PC-9 (cell line): ENCODE measurements at regions not wholly inside any gene's neighbourhood (a gene's known extent, or its start where the extent isn't known, plus 50 kb on each side); places are given as distances from the start of the nearest gene placed in this dataset.

Source experiments
- BruUV-seq: library from RNA; stranded (reverse); fragments of 400-500 nt; replicated peaks from 2 replicates; lab custom pipeline; 2021; lab: Mats Ljungman, UMichigan
- CTCF ChIA-PET: fragments of 300-600 bp; sonication (Branson Sonifier 250); formaldehyde crosslinking; loops from one replicate; lab custom pipeline; 2022; ENCODE audit warnings: antibody characterized with exemption; lab: Charles Lee
- POLR2A ChIA-PET: fragments of 300-600 bp; sonication (Branson Sonifier 250); formaldehyde crosslinking; loops from one replicate; lab custom pipeline; 2022; ENCODE audit warnings: antibody characterized with exemption; ENCODE audit not compliant: unreplicated experiment; lab: Charles Lee
- DNase-seq, 2 experiments: peaks; one replicate each; pipeline versions ENCODE4 v3.0.0 to v3.0.0-alpha.2; 2015 to 2022; ENCODE audit warnings: mixed read lengths in 1 of 2
- H2AFZ ChIP-seq: fragments of 200-600 bp; sonication (generic); 2 replicates; pipeline ENCODE4 v1.8.1; 2017; ENCODE audit warnings: antibody characterized with exemption
- H3F3A ChIP-seq: fragments of 200-600 bp; sonication (generic); 2 replicates; pipeline ENCODE4 v1.8.1; 2017; ENCODE audit warnings: antibody characterized with exemption, mild to moderate bottlenecking, low read depth; ENCODE audit not compliant: insufficient read depth
- H3K27ac ChIP-seq: fragments of 200-600 bp; sonication (generic); 2 replicates; pipeline ENCODE4 v1.6.1; 2016; ENCODE audit warnings: mixed run types
- H3K27me3 ChIP-seq: fragments of 200-600 bp; sonication (generic); 2 replicates; pipeline ENCODE4 v1.6.1; 2016; ENCODE audit warnings: low read depth, mixed run types; ENCODE audit not compliant: insufficient read depth
- H3K36me3 ChIP-seq: fragments of 200-600 bp; sonication (generic); 2 replicates; pipeline ENCODE4 v1.6.1; 2016; ENCODE audit warnings: low read depth, mixed run types
- H3K4me1 ChIP-seq: fragments of 200-600 bp; sonication (generic); replicated peaks from 2 replicates; pipeline ENCODE4 v1.6.1; 2016; ENCODE audit warnings: mixed run types; ENCODE audit not compliant: insufficient read depth
- H3K4me2 ChIP-seq: fragments of 200-600 bp; sonication (generic); 2 replicates; pipeline ENCODE4 v1.6.1; 2017; ENCODE audit warnings: mixed run types
- H3K4me3 ChIP-seq: fragments of 200-600 bp; sonication (generic); 2 replicates; pipeline ENCODE4 v1.6.1; 2016; ENCODE audit warnings: mixed run types
- H3K79me2 ChIP-seq: fragments of 200-600 bp; sonication (generic); 2 replicates; pipeline ENCODE4 v1.6.1; 2017; ENCODE audit warnings: low read depth, mixed run types
- H3K9me2 ChIP-seq: fragments of 200-600 bp; sonication (generic); 2 replicates; pipeline ENCODE4 v1.8.1; 2017; ENCODE audit warnings: mild to moderate bottlenecking; ENCODE audit not compliant: insufficient read depth
- H3K9me3 ChIP-seq: fragments of 200-600 bp; sonication (generic); 2 replicates; pipeline ENCODE4 v1.8.1; 2016; ENCODE audit warnings: low read depth; ENCODE audit not compliant: insufficient read depth
- H4K20me1 ChIP-seq: fragments of 200-600 bp; sonication (generic); 2 replicates; pipeline ENCODE4 v1.8.1; 2017; ENCODE audit not compliant: insufficient read depth
- EZH2 ChIP-seq: fragments of 200-600 bp; sonication (generic); IDR thresholded peaks from 2 replicates; pipeline ENCODE4 v1.8.0; 2017; ENCODE audit warnings: antibody characterized with exemption, low read depth
- intact Hi-C: fragments of 100-400 bp; cut with micrococcal nuclease; formaldehyde crosslinking; loops from one replicate; pipeline ENCODE4 v1.10.0; 2022; ENCODE audit not compliant: unreplicated experiment
- TF ChIP-seq, protein P1 (sequence below): fragments of 200-600 bp; sonication (generic); conservative IDR thresholded peaks from 2 replicates; pipeline ENCODE4 v1.6.1; 2017; ENCODE audit warnings: mixed run types, antibody characterized with exemption, mild to moderate bottlenecking, moderate library complexity

DNA sequence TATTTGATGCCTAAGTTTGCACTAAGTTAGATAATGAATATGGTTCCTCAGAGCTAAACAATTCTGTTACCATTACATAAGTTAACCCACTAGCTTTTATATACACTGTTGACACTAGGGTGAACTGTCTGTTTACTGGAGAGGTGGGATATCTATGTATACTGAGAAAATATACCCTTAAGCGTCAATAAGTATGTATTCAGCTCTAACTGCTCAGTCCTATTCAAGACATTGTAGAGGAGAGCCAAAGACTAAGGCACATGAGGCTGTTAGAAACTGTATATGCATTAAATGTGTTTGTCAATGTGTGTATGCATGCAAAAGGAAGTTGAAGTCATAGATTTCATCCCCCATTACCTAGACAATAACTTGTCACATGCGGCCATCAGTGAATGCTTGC lies 710.0 kb downstream of the TDRD15 start:
- Histone ChIP-seq H3K4me3 (no peak overlapping the region), H3K79me2 (no peaks in the 10 kb centered on the region), H2AFZ (no peak overlapping the region), H3K27me3 (no peaks in the 10 kb centered on the region), H3K4me1 (no peaks in the 10 kb centered on the region), H3F3A (no peaks in the 10 kb centered on the region), H3K36me3 (no peaks in the 10 kb centered on the region), H3K27ac (no peak overlapping the region), H3K9me2 (no peaks in the 10 kb centered on the region; the same call in 1 of the 2 replicates), H3K4me2 (no peak overlapping the region), H3K9me3 (no peaks in the 10 kb centered on the region), H4K20me1 (no peaks in the 10 kb centered on the region)
- TF ChIP-seq EZH2: no peak
- TF ChIP-seq, protein P1, sequence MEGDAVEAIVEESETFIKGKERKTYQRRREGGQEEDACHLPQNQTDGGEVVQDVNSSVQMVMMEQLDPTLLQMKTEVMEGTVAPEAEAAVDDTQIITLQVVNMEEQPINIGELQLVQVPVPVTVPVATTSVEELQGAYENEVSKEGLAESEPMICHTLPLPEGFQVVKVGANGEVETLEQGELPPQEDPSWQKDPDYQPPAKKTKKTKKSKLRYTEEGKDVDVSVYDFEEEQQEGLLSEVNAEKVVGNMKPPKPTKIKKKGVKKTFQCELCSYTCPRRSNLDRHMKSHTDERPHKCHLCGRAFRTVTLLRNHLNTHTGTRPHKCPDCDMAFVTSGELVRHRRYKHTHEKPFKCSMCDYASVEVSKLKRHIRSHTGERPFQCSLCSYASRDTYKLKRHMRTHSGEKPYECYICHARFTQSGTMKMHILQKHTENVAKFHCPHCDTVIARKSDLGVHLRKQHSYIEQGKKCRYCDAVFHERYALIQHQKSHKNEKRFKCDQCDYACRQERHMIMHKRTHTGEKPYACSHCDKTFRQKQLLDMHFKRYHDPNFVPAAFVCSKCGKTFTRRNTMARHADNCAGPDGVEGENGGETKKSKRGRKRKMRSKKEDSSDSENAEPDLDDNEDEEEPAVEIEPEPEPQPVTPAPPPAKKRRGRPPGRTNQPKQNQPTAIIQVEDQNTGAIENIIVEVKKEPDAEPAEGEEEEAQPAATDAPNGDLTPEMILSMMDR: no peak
- POLR2A ChIA-PET: no interaction called here
- CTCF ChIA-PET: no interaction called here
- BruUV-seq: no TSS peak
- DNase-seq: no peak
- intact Hi-C loops: no loop called here

DNA sequence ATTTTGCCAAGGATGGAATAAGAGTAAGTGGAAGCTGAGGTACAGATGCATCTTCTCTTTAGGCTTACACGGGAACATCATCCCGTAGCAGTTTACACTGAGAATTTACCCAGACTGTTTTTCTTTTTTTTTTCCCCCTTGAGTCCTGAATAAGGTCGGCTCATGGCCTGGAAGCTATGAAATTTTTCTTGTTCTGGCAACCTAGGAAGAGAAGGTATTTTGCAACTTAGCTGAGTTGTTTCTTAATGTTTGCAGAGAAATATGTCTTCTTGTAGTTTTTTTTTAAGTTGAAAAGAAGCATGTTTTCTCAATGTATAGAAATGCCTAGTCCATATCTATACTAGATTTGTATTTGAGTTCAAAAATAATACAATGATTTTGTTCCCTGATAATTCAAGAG lies 712.5 kb downstream of the TDRD15 start:
- DNase-seq: no peak
- Histone ChIP-seq H3K4me1 (no peaks in the 10 kb centered on the region), H3K27me3 (no peaks in the 10 kb centered on the region), H4K20me1 (no peaks in the 10 kb centered on the region), H3K27ac (no peak overlapping the region), H3K4me2 (no peak overlapping the region), H3F3A (no peaks in the 10 kb centered on the region), H2AFZ (no peak overlapping the region), H3K4me3 (no peak overlapping the region), H3K36me3 (no peaks in the 10 kb centered on the region), H3K9me2 (no peaks in the 10 kb centered on the region), H3K79me2 (no peaks in the 10 kb centered on the region), H3K9me3 (no peaks in the 10 kb centered on the region)
- no TSS peak for BruUV-seq
- ChIA-PET CTCF (no interaction called here), POLR2A (no interaction called here)
- intact Hi-C loops: no loop called here
- TF ChIP-seq, protein P1: no peak
- TF ChIP-seq EZH2: no peak

DNA sequence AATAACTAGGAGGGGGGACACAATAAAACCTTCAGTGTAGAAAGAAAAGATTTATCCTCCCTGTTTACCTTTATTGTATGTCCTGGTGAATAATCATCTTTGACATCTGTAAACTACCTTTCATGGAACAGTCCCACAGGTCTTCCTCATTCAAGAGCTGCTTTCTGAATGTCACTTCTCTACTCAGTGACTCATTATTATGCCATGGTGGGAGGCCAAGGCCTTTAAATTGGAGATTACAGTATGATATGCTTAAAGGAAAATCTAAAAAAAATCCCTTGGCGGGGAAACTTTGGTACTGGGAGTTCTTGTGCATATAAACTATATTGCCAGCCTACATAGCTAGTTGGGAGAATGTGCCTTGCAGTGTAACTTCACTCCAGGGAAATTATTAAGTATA lies 713.0 kb downstream of the TDRD15 start:
- BruUV-seq: no TSS peak
- Histone ChIP-seq H3K27me3 (no peaks in the 10 kb centered on the region), H3K9me2 (no peaks in the 10 kb centered on the region), H2AFZ (no peak overlapping the region), H4K20me1 (no peaks in the 10 kb centered on the region), H3K9me3 (no peaks in the 10 kb centered on the region), H3F3A (no peaks in the 10 kb centered on the region), H3K27ac (no peak overlapping the region), H3K4me1 (no peaks in the 10 kb centered on the region), H3K79me2 (no peaks in the 10 kb centered on the region), H3K36me3 (no peaks in the 10 kb centered on the region), H3K4me3 (no peak overlapping the region), H3K4me2 (no peak overlapping the region)
- intact Hi-C loops: no loop called here
- ChIA-PET CTCF (no interaction called here), POLR2A (no interaction called here)
- DNase-seq: no peak
- no peak for TF ChIP-seq EZH2
- TF ChIP-seq, protein P1: no peak
